Keratinocyte (primary cell): ENCODE measurements at regions not wholly inside any gene's neighbourhood (a gene's known extent, or its start where the extent isn't known, plus 50 kb on each side); places are given as distances from the start of the nearest gene placed in this dataset.

Experiments
- DNase-seq: peaks from one replicate; pipeline ENCODE4 v3.0.0-alpha.2; 2011; ENCODE audit warnings: low read depth, missing footprints, low spot score
- FAIRE-seq: peaks from 2 replicates; lab custom pipeline; 2011; peaks lifted over from hg19 to GRCh38; lab: Jason Lieb, UNC
- H2AFZ ChIP-seq: 2 replicates; pipeline ENCODE4 v1.6.0; 2012; ENCODE audit warnings: low read length, control low read depth, inconsistent platforms; ENCODE audit not compliant: control insufficient read depth
- H3K27ac ChIP-seq: 2 replicates; pipeline ENCODE4 v1.5.1; 2011; ENCODE audit warnings: low read length; ENCODE audit not compliant: control insufficient read depth, insufficient read depth
- H3K27me3 ChIP-seq: 3 replicates; pipeline ENCODE4 v1.6.0; 2011; ENCODE audit warnings: low read length; ENCODE audit not compliant: control insufficient read depth, insufficient read depth; ENCODE audit errors: extremely low read depth
- H3K36me3 ChIP-seq, 2 experiments: 2 replicates in 1 of 2; 3 replicates in 1 of 2; pipeline ENCODE4 v1.5.1; 2011; ENCODE audit warnings: low read length in 2 of 2, mild to moderate bottlenecking in 1 of 2; ENCODE audit not compliant: control insufficient read depth in 2 of 2, insufficient read depth in 2 of 2; ENCODE audit errors: extremely low read depth in 1 of 2
- H3K4me1 ChIP-seq: 3 replicates; pipeline ENCODE4 v1.5.1; 2011; ENCODE audit warnings: low read length; ENCODE audit not compliant: control insufficient read depth, insufficient read depth; ENCODE audit errors: extremely low read depth
- H3K4me2 ChIP-seq: 3 replicates; pipeline ENCODE4 v1.6.0; 2011; ENCODE audit warnings: low read depth, low read length; ENCODE audit not compliant: control insufficient read depth, insufficient read depth; ENCODE audit errors: extremely low read depth
- H3K4me3 ChIP-seq, 3 experiments: fragments of 200-600 bp in 1 of 3; sonication (generic) in 1 of 3; 2 replicates in 2 of 3; 3 replicates in 1 of 3; pipeline ENCODE4 v1.5.1; 2011 to 2016; ENCODE audit warnings: low read length in 3 of 3, mild to moderate bottlenecking in 3 of 3, control low read depth in 2 of 3, inconsistent platforms in 1 of 3, low read depth in 1 of 3, mixed read lengths in 1 of 3, mixed run types in 1 of 3, moderate library complexity in 1 of 3; ENCODE audit not compliant: control insufficient read depth in 2 of 3, insufficient read depth in 2 of 3; ENCODE audit errors: extremely low read depth in 1 of 3
- H3K79me2 ChIP-seq: 2 replicates; pipeline ENCODE4 v1.6.0; 2012; ENCODE audit warnings: low read length; ENCODE audit not compliant: control insufficient read depth, insufficient read depth
- H3K9ac ChIP-seq: 3 replicates; pipeline ENCODE4 v1.6.0; 2011; ENCODE audit warnings: low read length; ENCODE audit not compliant: control insufficient read depth, insufficient read depth; ENCODE audit errors: extremely low read depth
- H3K9me1 ChIP-seq: 3 replicates; pipeline ENCODE4 v1.6.0; 2011; ENCODE audit warnings: low read length; ENCODE audit not compliant: control insufficient read depth, insufficient read depth; ENCODE audit errors: extremely low read depth
- H3K9me3 ChIP-seq: 2 replicates; pipeline ENCODE4 v1.5.1; 2012; ENCODE audit warnings: low read depth, low read length; ENCODE audit not compliant: control insufficient read depth
- H4K20me1 ChIP-seq: 3 replicates; pipeline ENCODE4 v1.6.0; 2011; ENCODE audit warnings: low read length; ENCODE audit not compliant: control insufficient read depth, insufficient read depth; ENCODE audit errors: extremely low read depth
- EZH2 ChIP-seq: IDR thresholded peaks from one replicate; pipeline ENCODE4 v1.6.1; 2012; ENCODE audit warnings: inconsistent platforms, mild to moderate bottlenecking, low read length, moderate library complexity
- dilution Hi-C: fragments of 300-500 bp; cut with MboI; formaldehyde crosslinking; loops from one replicate; pipeline ENCODE4 v1.7.0; 2020; ENCODE audit warnings: low sequenced_read_pairs; ENCODE audit not compliant: extremely low pct_ligation_motif_present
- TF ChIP-seq, protein P1 (sequence below), 3 experiments: IDR thresholded peaks in 1 of 3; conservative IDR thresholded peaks in 1 of 3; optimal IDR thresholded peaks in 1 of 3; 2 replicates in 2 of 3; 3 replicates in 1 of 3; pipeline versions ENCODE3 to v1.5.1; 2011; ENCODE audit warnings: low read length in 3 of 3, mild to moderate bottlenecking in 3 of 3, moderate library complexity in 2 of 3, control low read depth in 1 of 3, inconsistent platforms in 1 of 3; ENCODE audit not compliant: insufficient read depth in 2 of 3; ENCODE audit errors: extremely low read depth in 1 of 3

- no peak overlapping the region for H3K4me3 ChIP-seq
- no peaks in the 10 kb centered on the region for H3K9me3 ChIP-seq
- dilution Hi-C loops = no loop called here
- H3K4me1 ChIP-seq = peaks cover 15% of the 10 kb centered on the region
- H4K20me1 ChIP-seq = no peaks in the 10 kb centered on the region
- H3K9ac ChIP-seq = no peak overlapping the region
- no peak overlapping the region for H2AFZ ChIP-seq
- no peak for DNase-seq
- H3K27ac ChIP-seq = no peak overlapping the region
- H3K79me2 ChIP-seq = no peaks in the 10 kb centered on the region
- no peaks in the 10 kb centered on the region for H3K36me3 ChIP-seq
- no peak overlapping the region for H3K4me2 ChIP-seq
- no peak for TF ChIP-seq EZH2
- TF ChIP-seq, protein P1, sequence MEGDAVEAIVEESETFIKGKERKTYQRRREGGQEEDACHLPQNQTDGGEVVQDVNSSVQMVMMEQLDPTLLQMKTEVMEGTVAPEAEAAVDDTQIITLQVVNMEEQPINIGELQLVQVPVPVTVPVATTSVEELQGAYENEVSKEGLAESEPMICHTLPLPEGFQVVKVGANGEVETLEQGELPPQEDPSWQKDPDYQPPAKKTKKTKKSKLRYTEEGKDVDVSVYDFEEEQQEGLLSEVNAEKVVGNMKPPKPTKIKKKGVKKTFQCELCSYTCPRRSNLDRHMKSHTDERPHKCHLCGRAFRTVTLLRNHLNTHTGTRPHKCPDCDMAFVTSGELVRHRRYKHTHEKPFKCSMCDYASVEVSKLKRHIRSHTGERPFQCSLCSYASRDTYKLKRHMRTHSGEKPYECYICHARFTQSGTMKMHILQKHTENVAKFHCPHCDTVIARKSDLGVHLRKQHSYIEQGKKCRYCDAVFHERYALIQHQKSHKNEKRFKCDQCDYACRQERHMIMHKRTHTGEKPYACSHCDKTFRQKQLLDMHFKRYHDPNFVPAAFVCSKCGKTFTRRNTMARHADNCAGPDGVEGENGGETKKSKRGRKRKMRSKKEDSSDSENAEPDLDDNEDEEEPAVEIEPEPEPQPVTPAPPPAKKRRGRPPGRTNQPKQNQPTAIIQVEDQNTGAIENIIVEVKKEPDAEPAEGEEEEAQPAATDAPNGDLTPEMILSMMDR (optimal IDR thresholded peaks at IDR 0.05 in 1 of 3, IDR thresholded peaks at IDR 0.05 in 1 of 3, conservative IDR thresholded peaks at IDR 0.05 in 1 of 3; ENCODE audit: extremely low read depth in 1 of 3, insufficient read depth in 2 of 3, low read length in 3 of 3) = no peak
- no peaks in the 10 kb centered on the region for H3K27me3 ChIP-seq
- FAIRE-seq = no peak
- no peaks in the 10 kb centered on the region for H3K9me1 ChIP-seq
Measured at GRCh38 chr13:30147421-30147820, 159.9 kb downstream of the KATNAL1 start.

DNA sequence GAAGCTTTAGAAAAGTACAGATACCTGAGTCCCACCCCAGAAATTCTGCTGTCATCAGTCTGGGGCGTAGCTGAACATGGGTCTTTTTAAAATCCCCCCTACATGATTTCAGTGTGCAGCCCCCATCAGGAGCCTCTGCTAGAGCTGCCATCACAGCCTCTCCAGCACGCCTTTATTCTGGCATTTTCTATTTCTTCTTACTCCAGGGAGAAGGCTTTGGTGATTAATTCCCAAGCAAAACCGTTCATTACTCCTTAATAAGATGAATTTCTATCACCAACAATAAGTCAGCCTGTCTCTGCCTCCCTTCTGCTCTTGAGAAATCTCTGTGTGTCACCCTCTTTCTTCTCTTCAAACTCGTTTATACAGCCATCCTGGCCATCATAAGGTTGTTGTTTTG lies 160.3 kb downstream of the KATNAL1 start:
- Histone ChIP-seq H3K9ac (no peak overlapping the region), H3K79me2 (no peaks in the 10 kb centered on the region), H4K20me1 (no peaks in the 10 kb centered on the region), H3K9me1 (no peaks in the 10 kb centered on the region), H3K9me3 (no peaks in the 10 kb centered on the region), H3K4me3 (no peak overlapping the region), H3K27me3 (no peaks in the 10 kb centered on the region), H3K4me1 (peaks cover 19% of the 10 kb centered on the region), H3K27ac (no peak overlapping the region), H3K36me3 (no peaks in the 10 kb centered on the region), H3K4me2 (no peak overlapping the region), H2AFZ (no peak overlapping the region)
- TF ChIP-seq EZH2 = no peak
- TF ChIP-seq, protein P1 (optimal IDR thresholded peaks at IDR 0.05 in 1 of 3, IDR thresholded peaks at IDR 0.05 in 1 of 3, conservative IDR thresholded peaks at IDR 0.05 in 1 of 3; ENCODE audit: extremely low read depth in 1 of 3, insufficient read depth in 2 of 3, low read length in 3 of 3) = no peak
- DNase-seq (no peak), FAIRE-seq (no peak)
- dilution Hi-C loops = no loop called here
